IPS DF 6.9 (cell line): ENCODE measurements at regions not wholly inside any gene's neighbourhood (a gene's known extent, or its start where the extent isn't known, plus 50 kb on each side); places are given as distances from the start of the nearest gene placed in this dataset.

Source experiments
- DNase-seq: peaks from one replicate; pipeline ENCODE4 v3.0.0-alpha.2; 2013; ENCODE audit warnings: low read depth, low spot score
- H3K27ac ChIP-seq: one replicate; pipeline ENCODE4 v1.5.1; 2013; ENCODE audit warnings: low read length, control low read depth
- H3K27me3 ChIP-seq: 2 replicates; pipeline ENCODE4 v1.6.1; 2013; ENCODE audit warnings: mild to moderate bottlenecking, low read length; ENCODE audit not compliant: control insufficient read depth, insufficient read depth
- H3K36me3 ChIP-seq: 2 replicates; pipeline ENCODE4 v1.6.1; 2013; ENCODE audit warnings: low read length; ENCODE audit not compliant: control insufficient read depth, insufficient read depth
- H3K4me1 ChIP-seq: 2 replicates; pipeline ENCODE4 v1.6.1; 2013; ENCODE audit warnings: low read length; ENCODE audit not compliant: control insufficient read depth, insufficient read depth
- H3K4me3 ChIP-seq: 2 replicates; pipeline ENCODE4 v1.5.1; 2013; ENCODE audit warnings: mild to moderate bottlenecking, low read length
- H3K9me3 ChIP-seq: 2 replicates; pipeline ENCODE4 v1.6.1; 2013; ENCODE audit warnings: low read length, inconsistent platforms; ENCODE audit not compliant: control insufficient read depth, insufficient read depth
- WGBS: extraction: QIAGEN DNeasy Blood & Tissue Kit; methylation state at CpG from one replicate; pipeline ENCODE4 v1.1.7; 2013; ENCODE audit warnings: mixed read lengths, missing lambda C conversion rate; ENCODE audit not compliant: insufficient read length, insufficient coverage; 5-methylcytosine and 5-hydroxymethylcytosine counted together

- H3K4me1 ChIP-seq = no peaks in the 10 kb centered on the region
- H3K36me3 ChIP-seq = no peaks in the 10 kb centered on the region
- no peak for DNase-seq
- no peak overlapping the region for H3K4me3 ChIP-seq
- H3K9me3 ChIP-seq = peaks cover 2% of the 10 kb centered on the region
- no peak overlapping the region for H3K27ac ChIP-seq
- H3K27me3 ChIP-seq = no peaks in the 10 kb centered on the region
Measured at GRCh38 chr5:25764733-25765132, 1120.0 kb upstream of the CDH10 start.

GRCh38 chr5:25763781-25764180 is 1119.0 kb upstream of the CDH10 start:
- Histone ChIP-seq H3K9me3 (peaks cover under 1% of the 10 kb centered on the region; the same call in 1 of the 2 replicates), H3K4me1 (no peaks in the 10 kb centered on the region), H3K4me3 (no peak overlapping the region), H3K27me3 (no peaks in the 10 kb centered on the region), H3K27ac (no peak overlapping the region), H3K36me3 (no peaks in the 10 kb centered on the region)
- no peak for DNase-seq
- WGBS = no CpG with 5 or more reads among the region's 3 CpGs

- Histone ChIP-seq H3K9me3 (no peaks in the 10 kb centered on the region; the same call in 1 of the 2 replicates), H3K4me3 (no peak overlapping the region), H3K4me1 (no peaks in the 10 kb centered on the region), H3K27me3 (no peaks in the 10 kb centered on the region), H3K27ac (no peak overlapping the region), H3K36me3 (no peaks in the 10 kb centered on the region)
- peak; percentile 35 for DNase-seq
- WGBS = 100% methylated on average over 1 of the region's 3 CpGs
Measured at GRCh38 chr5:25754895-25755294, 1110.1 kb upstream of the CDH10 start.

- DNase-seq = no peak
- H3K4me1 ChIP-seq = no peaks in the 10 kb centered on the region
- H3K27me3 ChIP-seq = no peaks in the 10 kb centered on the region
- H3K4me3 ChIP-seq = no peak overlapping the region
- H3K27ac ChIP-seq = no peak overlapping the region
- no peaks in the 10 kb centered on the region for H3K36me3 ChIP-seq
- no peaks in the 10 kb centered on the region for H3K9me3 ChIP-seq
- no CpG with 5 or more reads among the region's 4 CpGs for WGBS
Measured at GRCh38 chr5:25744908-25745307, 1100.1 kb upstream of the CDH10 start.

- no CpG with 5 or more reads among the region's 1 CpG for WGBS
- Histone ChIP-seq H3K36me3 (no peaks in the 10 kb centered on the region), H3K27me3 (no peaks in the 10 kb centered on the region), H3K9me3 (no peaks in the 10 kb centered on the region), H3K4me3 (no peak overlapping the region), H3K27ac (no peak overlapping the region), H3K4me1 (no peaks in the 10 kb centered on the region)
- DNase-seq = no peak
Measured at GRCh38 chr5:25716680-25717079, 1071.9 kb upstream of the CDH10 start.

GRCh38 chr5:25713259-25713658 is 1068.5 kb upstream of the CDH10 start:
- Histone ChIP-seq H3K27ac (no peak overlapping the region), H3K36me3 (no peaks in the 10 kb centered on the region), H3K4me3 (no peak overlapping the region), H3K4me1 (no peaks in the 10 kb centered on the region), H3K9me3 (no peaks in the 10 kb centered on the region), H3K27me3 (no peaks in the 10 kb centered on the region)
- no CpG with 5 or more reads among the region's 7 CpGs for WGBS
- no peak for DNase-seq

GRCh38 chr5:25707093-25707492 is 1062.3 kb upstream of the CDH10 start:
- no peak overlapping the region for H3K4me3 ChIP-seq
- H3K4me1 ChIP-seq = no peaks in the 10 kb centered on the region
- no peaks in the 10 kb centered on the region for H3K27me3 ChIP-seq
- WGBS = no CpG with 5 or more reads among the region's 2 CpGs
- no peak for DNase-seq
- H3K9me3 ChIP-seq = no peaks in the 10 kb centered on the region
- no peaks in the 10 kb centered on the region for H3K36me3 ChIP-seq
- no peak overlapping the region for H3K27ac ChIP-seq

GRCh38 chr5:25701936-25702335 is 1057.2 kb upstream of the CDH10 start:
- no peaks in the 10 kb centered on the region for H3K9me3 ChIP-seq
- no peak overlapping the region for H3K4me3 ChIP-seq
- no peak overlapping the region for H3K27ac ChIP-seq
- no peak for DNase-seq
- H3K36me3 ChIP-seq = no peaks in the 10 kb centered on the region
- no peaks in the 10 kb centered on the region for H3K4me1 ChIP-seq
- no peaks in the 10 kb centered on the region for H3K27me3 ChIP-seq
- no CpG with 5 or more reads among the region's 4 CpGs for WGBS

GRCh38 chr5:25694801-25695200 is 1050.0 kb upstream of the CDH10 start:
- no CpG with 5 or more reads among the region's 1 CpG for WGBS
- no peaks in the 10 kb centered on the region for H3K9me3 ChIP-seq

GRCh38 chr5:25688156-25688555 is 1043.4 kb upstream of the CDH10 start:
- no peaks in the 10 kb centered on the region for H3K36me3 ChIP-seq
- no peaks in the 10 kb centered on the region for H3K27me3 ChIP-seq
- no peak overlapping the region for H3K4me3 ChIP-seq
- no peaks in the 10 kb centered on the region; the same call in 1 of the 2 replicates for H3K4me1 ChIP-seq
- no peak for DNase-seq
- H3K9me3 ChIP-seq = no peaks in the 10 kb centered on the region
- no peak overlapping the region for H3K27ac ChIP-seq
- whole genome bisulfite sequencing = no CpG with 5 or more reads among the region's 3 CpGs

More at GRCh38 chr5:25694801-25695200, 1050.0 kb upstream of the CDH10 start:
- Histone ChIP-seq H3K27ac (no peak overlapping the region), H3K27me3 (no peaks in the 10 kb centered on the region), H3K4me1 (no peaks in the 10 kb centered on the region; the same call in 1 of the 2 replicates), H3K36me3 (no peaks in the 10 kb centered on the region), H3K4me3 (no peak overlapping the region)
- no peak for DNase-seq

GRCh38 chr5:25669645-25670401 is 1025.0 kb upstream of the CDH10 start:
- no CpG with 5 or more reads among the region's 1 CpG for WGBS
- H3K27ac ChIP-seq = no peak overlapping the region
- H3K4me3 ChIP-seq = no peak overlapping the region
- no peaks in the 10 kb centered on the region for H3K4me1 ChIP-seq
- DNase-seq = no peak
- no peaks in the 10 kb centered on the region for H3K9me3 ChIP-seq
- H3K27me3 ChIP-seq = no peaks in the 10 kb centered on the region
- H3K36me3 ChIP-seq = no peaks in the 10 kb centered on the region
